ENCODE measurements at regions not wholly inside any gene's neighbourhood (a gene's known extent, or its start where the extent isn't known, plus 50 kb on each side); places are given as distances from the start of the nearest gene placed in this dataset.

GRCh38 chr14:54094765-54095164 is 138.1 kb upstream of the BMP4 start:
- no peak for DNase-seq (ENCODE audit: low read depth)

- no peak for DNase-seq (ENCODE audit: low read depth)
These were observed 141.9 kb upstream of the BMP4 start for GRCh38 chr14:54098536-54098935.

- no peak for DNase-seq (ENCODE audit: low read depth)
These were observed 145.4 kb upstream of the BMP4 start for GRCh38 chr14:54102051-54102456.

GRCh38 chr14:54102530-54102929 is 145.9 kb upstream of the BMP4 start:
- no peak for DNase-seq (ENCODE audit: low read depth)

- DNase-seq (ENCODE audit: low read depth) = no peak
These were observed 148.0 kb upstream of the BMP4 start for GRCh38 chr14:54104601-54105145.

GRCh38 chr14:54105406-54105805 is 148.8 kb upstream of the BMP4 start:
- no peak for DNase-seq (ENCODE audit: low read depth)

- no peak for DNase-seq (ENCODE audit: low read depth)
These were observed 149.3 kb upstream of the BMP4 start for GRCh38 chr14:54105898-54106297.

GRCh38 chr14:54106661-54107377 is 150.2 kb upstream of the BMP4 start:
- no peak for DNase-seq (ENCODE audit: low read depth)

- DNase-seq (ENCODE audit: low read depth) = no peak
These were observed 152.2 kb upstream of the BMP4 start for GRCh38 chr14:54108481-54109471.

GRCh38 chr14:54109521-54110120 is 153.0 kb upstream of the BMP4 start:
- DNase-seq (ENCODE audit: low read depth) = no peak

- DNase-seq (ENCODE audit: low read depth) = no peak
These were observed 158.3 kb upstream of the BMP4 start for GRCh38 chr14:54114941-54115340.

- DNase-seq (ENCODE audit: low read depth) = no peak
These were observed 159.7 kb upstream of the BMP4 start for GRCh38 chr14:54116198-54116885.

- DNase-seq (ENCODE audit: low read depth) = no peak
These were observed 160.3 kb upstream of the BMP4 start for GRCh38 chr14:54116972-54117371.

- no peak for DNase-seq (ENCODE audit: low read depth)
These were observed 160.8 kb upstream of the BMP4 start for GRCh38 chr14:54117396-54117795.

GRCh38 chr14:54117924-54118323 is 161.3 kb upstream of the BMP4 start:
- no peak for DNase-seq (ENCODE audit: low read depth)

GRCh38 chr14:54120260-54120659 is 163.6 kb upstream of the BMP4 start:
- DNase-seq (ENCODE audit: low read depth) = no peak

- no peak for DNase-seq (ENCODE audit: low read depth)
These were observed 164.9 kb upstream of the BMP4 start for GRCh38 chr14:54121466-54122027.

- no peak for DNase-seq (ENCODE audit: low read depth)
These were observed 167.2 kb upstream of the BMP4 start for GRCh38 chr14:54123841-54124240.

GRCh38 chr14:54125109-54125508 is 168.5 kb upstream of the BMP4 start:
- DNase-seq (ENCODE audit: low read depth) = no peak

- DNase-seq (ENCODE audit: low read depth) = no peak
These were observed 170.3 kb upstream of the BMP4 start for GRCh38 chr14:54126947-54127346.

- no peak for DNase-seq (ENCODE audit: low read depth)
These were observed 170.9 kb upstream of the BMP4 start for GRCh38 chr14:54127526-54127925.

All from activated T-cell treated with anti-CD3 and anti-CD28 coated beads for 24 hours (primary cell).